ENCODE measurements at regions not wholly inside any gene's neighbourhood (a gene's known extent, or its start where the extent isn't known, plus 50 kb on each side); places are given as distances from the start of the nearest gene placed in this dataset.

DNA sequence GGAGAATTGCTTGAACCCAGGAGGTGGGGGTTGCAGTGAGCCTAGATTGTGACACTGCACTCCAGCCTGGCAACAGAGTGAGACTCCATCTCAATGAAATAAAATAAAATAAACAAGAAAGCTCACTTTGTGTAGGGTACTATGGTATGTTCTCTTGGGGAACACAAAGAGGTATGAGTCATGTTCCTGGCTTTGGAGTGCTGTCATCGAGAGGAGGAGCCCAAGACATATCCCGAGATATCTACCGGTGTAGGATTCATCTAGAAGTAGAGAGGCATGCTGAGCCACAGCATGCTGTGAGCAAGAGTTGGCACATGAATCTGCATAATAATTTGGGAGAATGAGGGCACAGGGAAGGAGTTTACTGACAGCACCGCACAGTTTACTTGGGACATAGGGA, 244.9 kb upstream of the EPHA4 start (continued):
- TF ChIP-seq YY1 (IDR thresholded peaks at IDR 0.05; ENCODE audit: extremely low read depth, insufficient replicate concordance, low read depth, low read length) (no peak), EGR1 (IDR thresholded peaks at IDR 0.05; ENCODE audit: low read depth) (no peak), SP1 (IDR thresholded peaks at IDR 0.05; ENCODE audit: low read depth) (no peak), TCF7L2 (IDR thresholded peaks at IDR 0.05; ENCODE audit: borderline replicate concordance, extremely low read depth, insufficient read depth, insufficient read length) (no peak), EZH2phosphoT487 (IDR thresholded peaks at IDR 0.05; ENCODE audit: borderline replicate concordance) (no peak)
- TF ChIP-seq, protein P1, sequence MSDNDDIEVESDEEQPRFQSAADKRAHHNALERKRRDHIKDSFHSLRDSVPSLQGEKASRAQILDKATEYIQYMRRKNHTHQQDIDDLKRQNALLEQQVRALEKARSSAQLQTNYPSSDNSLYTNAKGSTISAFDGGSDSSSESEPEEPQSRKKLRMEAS (IDR thresholded peaks at IDR 0.05): no peak

DNA sequence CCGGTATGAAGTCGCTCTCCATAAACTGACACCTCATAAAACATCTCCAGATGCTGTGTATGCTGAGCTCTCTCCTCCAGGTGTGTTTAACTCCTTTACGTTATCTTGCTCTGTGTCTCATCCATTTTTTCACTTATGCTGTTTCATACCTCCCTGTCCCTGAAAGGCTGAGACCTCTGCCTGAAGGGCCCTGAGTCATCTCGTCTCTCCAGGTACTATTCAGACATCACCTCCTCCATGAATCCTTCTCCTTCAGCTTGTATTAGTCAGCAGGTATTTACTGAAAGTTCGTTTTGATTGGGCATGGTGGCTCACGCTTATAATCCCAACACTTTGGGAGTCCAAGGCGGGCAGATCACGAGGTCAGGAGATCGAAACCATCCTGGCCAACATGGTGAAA, 244.5 kb upstream of the EPHA4 start:
- CTCF ChIA-PET: no interaction called here
- no peaks in the 10 kb centered on the region for H4K20me1 ChIP-seq (ENCODE audit: insufficient read depth)
- no peak overlapping the region for H3K27ac ChIP-seq (ENCODE audit: low read depth, low read length)
- H3K4me1 ChIP-seq (ENCODE audit: control insufficient read depth in 1 of 2, insufficient read depth in 2 of 2, low read length in 2 of 2): peaks cover 9 to 10% of the 10 kb centered on the region in 2 experiments
- DNase-seq (ENCODE audit: low read depth, low spot score): no peak
- H3K36me3 ChIP-seq (ENCODE audit: control insufficient read depth in 1 of 2, insufficient read depth in 2 of 2, low read length in 2 of 2): no peaks in the 10 kb centered on the region
- intact Hi-C loops (cut with micrococcal nuclease): no loop called here
- no TSS peak for BruUV-seq (replicated peaks)
- no peak overlapping the region for H2AFZ ChIP-seq (ENCODE audit: low read depth, low read length, poor library complexity, severe bottlenecking)
- POLR2A ChIA-PET: no interaction called here
- no peak overlapping the region for H3K4me2 ChIP-seq (ENCODE audit: low read length)
- no peak overlapping the region for H3K4me3 ChIP-seq (replicated peaks in 1 of 2; ENCODE audit: low read depth in 1 of 2, low read length in 2 of 2)
- H3K27me3 ChIP-seq (ENCODE audit: insufficient read depth, low read length): 0 out of 2 replicates have a peak, but pooled peaks cover 2% of the 10 kb centered on the region
- RAD21 ChIA-PET (ENCODE audit: low non-redundant PET in 1 of 2, low total read pairs in 2 of 2, uncharacterized antibody in 2 of 2, unreplicated experiment in 2 of 2): no interaction called here
- no peaks in the 10 kb centered on the region for H3K9me3 ChIP-seq (ENCODE audit: control insufficient read depth in 1 of 2, insufficient read depth in 1 of 2, low read depth in 1 of 2, low read length in 2 of 2)
- ATAC-seq: no peak
- H3K9ac ChIP-seq (ENCODE audit: low read length): no peak overlapping the region
- no peaks in the 10 kb centered on the region for H3K9me2 ChIP-seq (ENCODE audit: insufficient read depth)
- H3K79me2 ChIP-seq (ENCODE audit: insufficient read depth, low read length): no peaks in the 10 kb centered on the region
- TF ChIP-seq, protein P2, sequence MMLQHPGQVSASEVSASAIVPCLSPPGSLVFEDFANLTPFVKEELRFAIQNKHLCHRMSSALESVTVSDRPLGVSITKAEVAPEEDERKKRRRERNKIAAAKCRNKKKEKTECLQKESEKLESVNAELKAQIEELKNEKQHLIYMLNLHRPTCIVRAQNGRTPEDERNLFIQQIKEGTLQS (IDR thresholded peaks at IDR 0.05): no peak
- no peak for TF ChIP-seq EGR1 (IDR thresholded peaks at IDR 0.05; ENCODE audit: low read depth)
- TF ChIP-seq, protein P1 (IDR thresholded peaks at IDR 0.05): no peak
- no peak for TF ChIP-seq FOSL1 (IDR thresholded peaks at IDR 0.05; ENCODE audit: low read depth)
- TF ChIP-seq ELF1 (IDR thresholded peaks at IDR 0.05; ENCODE audit: borderline replicate concordance, low read depth): no peak
- no peak for TF ChIP-seq RAD21 (IDR thresholded peaks at IDR 0.05; ENCODE audit: low read depth)
- no peak for TF ChIP-seq SIN3A (IDR thresholded peaks at IDR 0.05; ENCODE audit: low read depth)
- no peak for TF ChIP-seq TCF7L2 (IDR thresholded peaks at IDR 0.05; ENCODE audit: borderline replicate concordance, extremely low read depth, insufficient read depth, insufficient read length)
- TF ChIP-seq SRF (IDR thresholded peaks at IDR 0.05; ENCODE audit: low read depth): no peak
- no peak for TF ChIP-seq EZH2 (IDR thresholded peaks at IDR 0.05)
- TF ChIP-seq, protein P3, sequence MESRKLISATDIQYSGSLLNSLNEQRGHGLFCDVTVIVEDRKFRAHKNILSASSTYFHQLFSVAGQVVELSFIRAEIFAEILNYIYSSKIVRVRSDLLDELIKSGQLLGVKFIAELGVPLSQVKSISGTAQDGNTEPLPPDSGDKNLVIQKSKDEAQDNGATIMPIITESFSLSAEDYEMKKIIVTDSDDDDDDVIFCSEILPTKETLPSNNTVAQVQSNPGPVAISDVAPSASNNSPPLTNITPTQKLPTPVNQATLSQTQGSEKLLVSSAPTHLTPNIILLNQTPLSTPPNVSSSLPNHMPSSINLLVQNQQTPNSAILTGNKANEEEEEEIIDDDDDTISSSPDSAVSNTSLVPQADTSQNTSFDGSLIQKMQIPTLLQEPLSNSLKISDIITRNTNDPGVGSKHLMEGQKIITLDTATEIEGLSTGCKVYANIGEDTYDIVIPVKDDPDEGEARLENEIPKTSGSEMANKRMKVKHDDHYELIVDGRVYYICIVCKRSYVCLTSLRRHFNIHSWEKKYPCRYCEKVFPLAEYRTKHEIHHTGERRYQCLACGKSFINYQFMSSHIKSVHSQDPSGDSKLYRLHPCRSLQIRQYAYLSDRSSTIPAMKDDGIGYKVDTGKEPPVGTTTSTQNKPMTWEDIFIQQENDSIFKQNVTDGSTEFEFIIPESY (IDR thresholded peaks at IDR 0.05; ENCODE audit: extremely low read depth, insufficient replicate concordance, low read length): no peak
- no peak for TF ChIP-seq EZH2phosphoT487 (IDR thresholded peaks at IDR 0.05; ENCODE audit: borderline replicate concordance)
- TF ChIP-seq CEBPB (IDR thresholded peaks at IDR 0.05; ENCODE audit: low read depth): no peak
- no peak for TF ChIP-seq POLR2A (IDR thresholded peaks at IDR 0.05; ENCODE audit: borderline replicate concordance, extremely low read depth, insufficient read depth, insufficient read length)
- TF ChIP-seq SP1 (IDR thresholded peaks at IDR 0.05; ENCODE audit: low read depth): no peak
- TF ChIP-seq, protein P4, sequence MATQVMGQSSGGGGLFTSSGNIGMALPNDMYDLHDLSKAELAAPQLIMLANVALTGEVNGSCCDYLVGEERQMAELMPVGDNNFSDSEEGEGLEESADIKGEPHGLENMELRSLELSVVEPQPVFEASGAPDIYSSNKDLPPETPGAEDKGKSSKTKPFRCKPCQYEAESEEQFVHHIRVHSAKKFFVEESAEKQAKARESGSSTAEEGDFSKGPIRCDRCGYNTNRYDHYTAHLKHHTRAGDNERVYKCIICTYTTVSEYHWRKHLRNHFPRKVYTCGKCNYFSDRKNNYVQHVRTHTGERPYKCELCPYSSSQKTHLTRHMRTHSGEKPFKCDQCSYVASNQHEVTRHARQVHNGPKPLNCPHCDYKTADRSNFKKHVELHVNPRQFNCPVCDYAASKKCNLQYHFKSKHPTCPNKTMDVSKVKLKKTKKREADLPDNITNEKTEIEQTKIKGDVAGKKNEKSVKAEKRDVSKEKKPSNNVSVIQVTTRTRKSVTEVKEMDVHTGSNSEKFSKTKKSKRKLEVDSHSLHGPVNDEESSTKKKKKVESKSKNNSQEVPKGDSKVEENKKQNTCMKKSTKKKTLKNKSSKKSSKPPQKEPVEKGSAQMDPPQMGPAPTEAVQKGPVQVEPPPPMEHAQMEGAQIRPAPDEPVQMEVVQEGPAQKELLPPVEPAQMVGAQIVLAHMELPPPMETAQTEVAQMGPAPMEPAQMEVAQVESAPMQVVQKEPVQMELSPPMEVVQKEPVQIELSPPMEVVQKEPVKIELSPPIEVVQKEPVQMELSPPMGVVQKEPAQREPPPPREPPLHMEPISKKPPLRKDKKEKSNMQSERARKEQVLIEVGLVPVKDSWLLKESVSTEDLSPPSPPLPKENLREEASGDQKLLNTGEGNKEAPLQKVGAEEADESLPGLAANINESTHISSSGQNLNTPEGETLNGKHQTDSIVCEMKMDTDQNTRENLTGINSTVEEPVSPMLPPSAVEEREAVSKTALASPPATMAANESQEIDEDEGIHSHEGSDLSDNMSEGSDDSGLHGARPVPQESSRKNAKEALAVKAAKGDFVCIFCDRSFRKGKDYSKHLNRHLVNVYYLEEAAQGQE (IDR thresholded peaks at IDR 0.05; ENCODE audit: low read depth): no peak
- TF ChIP-seq JUND (IDR thresholded peaks at IDR 0.05): no peak
- no peak for TF ChIP-seq CBX3 (IDR thresholded peaks at IDR 0.05; ENCODE audit: low read depth)
- no peak for TF ChIP-seq POLR2AphosphoS5 (IDR thresholded peaks at IDR 0.05; ENCODE audit: low read depth, low read length)

Data from HCT116 (cell line).